Activated B cell treated with CpG ODN at 0.5 μM for 24 hours (primary cell): ENCODE measurements at regions not wholly inside any gene's neighbourhood (a gene's known extent, or its start where the extent isn't known, plus 50 kb on each side); places are given as distances from the start of the nearest gene placed in this dataset.

Source experiments
- ATAC-seq: fragments of 200-7000 bp; cut with Tn5 transposase; one replicate; pipeline ENCODE4 v1.10.0; 2021; ENCODE audit warnings: low read depth, mild to moderate bottlenecking, moderate library complexity
- CTCF ChIA-PET: fragments of 350-600 bp; sonication (Branson Sonifier 250); formaldehyde crosslinking; loops from one replicate; lab custom pipeline; 2021; ENCODE audit warnings: antibody characterized with exemption; lab: Charles Lee
- POLR2A ChIA-PET: fragments of 350-600 bp; sonication (Branson Sonifier 250); formaldehyde crosslinking; loops from one replicate; lab custom pipeline; 2021; ENCODE audit warnings: antibody characterized with exemption; lab: Charles Lee
- DNase-seq: peaks from one replicate; pipeline ENCODE4 v3.0.0; 2022
- H3K27ac Mint-ChIP-seq: one replicate; pipeline ENCODE4 v1.8.0; 2020; ENCODE audit warnings: mixed read lengths
- H3K27me3 Mint-ChIP-seq: one replicate; pipeline ENCODE4 v1.8.0; 2021; ENCODE audit warnings: mixed read lengths
- H3K36me3 Mint-ChIP-seq: one replicate; pipeline ENCODE4 v1.8.0; 2021; ENCODE audit warnings: low read depth, mixed read lengths
- H3K4me1 Mint-ChIP-seq: one replicate; pipeline ENCODE4 v1.8.0; 2021; ENCODE audit warnings: mixed read lengths
- H3K4me3 Mint-ChIP-seq: one replicate; pipeline ENCODE4 v1.8.0; 2020; ENCODE audit warnings: mild to moderate bottlenecking, mixed read lengths
- H3K9me3 Mint-ChIP-seq: one replicate; pipeline ENCODE4 v1.8.0; 2020; ENCODE audit warnings: mixed read lengths
- intact Hi-C: fragments of 100-400 bp; cut with micrococcal nuclease; formaldehyde crosslinking; loops from one replicate; pipeline ENCODE4 v1.15.1; 2024
- TF ChIP-seq, protein P1 (sequence below): fragments of 200-600 bp; IDR thresholded peaks from one replicate; pipeline ENCODE4 v1.8.0; 2022; ENCODE audit warnings: antibody characterized with exemption, mild to moderate bottlenecking

DNA sequence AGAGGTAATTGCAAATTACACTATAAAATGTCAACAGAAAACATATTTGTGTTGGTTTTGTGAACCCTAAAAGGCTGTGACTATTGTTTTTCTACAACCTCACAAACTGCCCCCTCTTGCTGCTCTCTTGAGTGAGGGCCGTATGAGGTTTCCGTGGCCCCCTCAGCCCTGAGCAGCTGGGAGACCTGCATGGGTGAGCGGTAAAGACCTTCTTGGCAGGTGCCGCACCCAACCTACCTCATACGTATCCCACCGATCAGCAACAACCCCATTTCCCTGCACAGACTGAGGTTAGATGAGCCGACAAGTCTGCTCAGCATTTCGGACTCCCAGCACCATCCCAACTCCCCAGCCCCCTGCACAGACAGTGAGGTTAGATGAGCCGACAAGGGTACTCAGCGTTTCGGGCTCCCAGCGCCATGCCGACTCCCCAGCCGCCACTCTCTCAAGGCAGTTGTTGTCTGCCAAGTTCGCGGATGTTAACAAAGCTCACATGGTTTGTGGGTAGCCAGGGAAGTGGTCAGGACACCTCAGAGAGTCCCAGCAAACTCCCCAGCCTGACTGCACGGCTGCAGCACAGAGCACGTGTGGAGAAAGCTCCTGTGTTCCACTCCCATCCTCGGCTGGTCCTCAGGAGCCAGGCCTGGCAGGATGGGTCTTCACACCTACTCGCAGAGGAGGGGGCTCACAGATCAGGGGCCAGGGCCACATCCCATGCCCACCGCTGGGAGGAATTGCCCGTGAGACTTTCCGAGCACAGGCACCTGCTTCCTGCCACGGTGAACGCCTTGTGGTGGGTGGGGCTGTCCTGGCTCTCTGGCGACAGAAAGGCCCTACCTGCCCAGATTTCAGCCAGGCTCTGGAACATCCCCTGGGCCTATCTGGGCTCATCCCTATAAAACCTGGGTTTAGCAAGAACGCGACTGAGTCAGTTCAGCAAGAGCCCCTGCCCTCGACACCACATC lies 502.9 kb downstream of the BRD1 start:
- peaks cover 5% of the 10 kb centered on the region for H3K9me3 Mint-ChIP-seq
- no peaks in the 10 kb centered on the region for H3K36me3 Mint-ChIP-seq
- CTCF ChIA-PET = no interaction called here
- DNase-seq = no peak
- no peak for ATAC-seq
- TF ChIP-seq, protein P1, sequence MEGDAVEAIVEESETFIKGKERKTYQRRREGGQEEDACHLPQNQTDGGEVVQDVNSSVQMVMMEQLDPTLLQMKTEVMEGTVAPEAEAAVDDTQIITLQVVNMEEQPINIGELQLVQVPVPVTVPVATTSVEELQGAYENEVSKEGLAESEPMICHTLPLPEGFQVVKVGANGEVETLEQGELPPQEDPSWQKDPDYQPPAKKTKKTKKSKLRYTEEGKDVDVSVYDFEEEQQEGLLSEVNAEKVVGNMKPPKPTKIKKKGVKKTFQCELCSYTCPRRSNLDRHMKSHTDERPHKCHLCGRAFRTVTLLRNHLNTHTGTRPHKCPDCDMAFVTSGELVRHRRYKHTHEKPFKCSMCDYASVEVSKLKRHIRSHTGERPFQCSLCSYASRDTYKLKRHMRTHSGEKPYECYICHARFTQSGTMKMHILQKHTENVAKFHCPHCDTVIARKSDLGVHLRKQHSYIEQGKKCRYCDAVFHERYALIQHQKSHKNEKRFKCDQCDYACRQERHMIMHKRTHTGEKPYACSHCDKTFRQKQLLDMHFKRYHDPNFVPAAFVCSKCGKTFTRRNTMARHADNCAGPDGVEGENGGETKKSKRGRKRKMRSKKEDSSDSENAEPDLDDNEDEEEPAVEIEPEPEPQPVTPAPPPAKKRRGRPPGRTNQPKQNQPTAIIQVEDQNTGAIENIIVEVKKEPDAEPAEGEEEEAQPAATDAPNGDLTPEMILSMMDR = no peak
- H3K4me3 Mint-ChIP-seq = no peak overlapping the region
- POLR2A ChIA-PET = no interaction called here
- peaks cover 6% of the 10 kb centered on the region for H3K27me3 Mint-ChIP-seq
- intact Hi-C loops = no loop called here
- H3K4me1 Mint-ChIP-seq = no peaks in the 10 kb centered on the region
- H3K27ac Mint-ChIP-seq = no peak overlapping the region

DNA sequence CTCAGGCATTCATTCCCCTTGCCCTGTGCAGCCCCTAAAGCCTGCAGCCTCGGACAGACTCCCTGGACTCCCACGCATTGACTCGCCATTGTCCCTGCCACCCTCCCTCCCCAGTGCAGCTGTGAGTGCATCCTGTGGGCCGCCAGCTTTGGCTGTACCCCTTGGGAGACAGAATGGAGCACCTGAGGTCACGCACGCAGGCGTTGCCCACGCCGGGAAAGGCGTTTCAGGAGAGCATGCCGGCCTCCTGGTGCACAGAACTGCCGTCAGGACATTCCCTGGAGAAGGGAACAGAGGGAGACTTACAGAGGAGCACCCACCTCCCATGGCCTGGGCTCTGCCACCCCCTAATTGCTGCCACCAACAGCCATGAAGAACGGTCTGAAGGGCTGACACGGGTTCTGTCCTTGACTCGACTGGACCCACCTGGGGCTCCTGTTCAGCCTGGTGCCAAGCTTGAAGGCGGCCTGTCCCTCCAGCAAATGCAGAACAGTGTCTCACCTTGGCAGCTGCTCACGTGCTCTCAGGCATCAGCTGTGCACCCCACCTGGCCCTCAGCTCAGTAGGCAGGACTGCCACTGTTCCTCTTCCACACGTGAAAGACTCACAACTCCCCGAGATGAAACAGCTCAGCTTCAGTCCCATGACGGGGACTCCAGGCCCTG lies 503.8 kb downstream of the BRD1 start:
- no peak overlapping the region for H3K4me3 Mint-ChIP-seq
- no peak overlapping the region for H3K27ac Mint-ChIP-seq
- ChIA-PET POLR2A (no interaction called here), CTCF (interaction anchor here (0.6 kb wide), 1 partner anchor 65 kb away, joined by 3 read pairs; no protein-coding TSS in a partner anchor)
- peaks cover 6% of the 10 kb centered on the region for H3K27me3 Mint-ChIP-seq
- DNase-seq (no peak), ATAC-seq (no peak)
- TF ChIP-seq, protein P1 = no peak
- H3K36me3 Mint-ChIP-seq = no peaks in the 10 kb centered on the region
- intact Hi-C loops = no loop called here
- H3K4me1 Mint-ChIP-seq = no peaks in the 10 kb centered on the region
- H3K9me3 Mint-ChIP-seq = peaks cover 5% of the 10 kb centered on the region

DNA sequence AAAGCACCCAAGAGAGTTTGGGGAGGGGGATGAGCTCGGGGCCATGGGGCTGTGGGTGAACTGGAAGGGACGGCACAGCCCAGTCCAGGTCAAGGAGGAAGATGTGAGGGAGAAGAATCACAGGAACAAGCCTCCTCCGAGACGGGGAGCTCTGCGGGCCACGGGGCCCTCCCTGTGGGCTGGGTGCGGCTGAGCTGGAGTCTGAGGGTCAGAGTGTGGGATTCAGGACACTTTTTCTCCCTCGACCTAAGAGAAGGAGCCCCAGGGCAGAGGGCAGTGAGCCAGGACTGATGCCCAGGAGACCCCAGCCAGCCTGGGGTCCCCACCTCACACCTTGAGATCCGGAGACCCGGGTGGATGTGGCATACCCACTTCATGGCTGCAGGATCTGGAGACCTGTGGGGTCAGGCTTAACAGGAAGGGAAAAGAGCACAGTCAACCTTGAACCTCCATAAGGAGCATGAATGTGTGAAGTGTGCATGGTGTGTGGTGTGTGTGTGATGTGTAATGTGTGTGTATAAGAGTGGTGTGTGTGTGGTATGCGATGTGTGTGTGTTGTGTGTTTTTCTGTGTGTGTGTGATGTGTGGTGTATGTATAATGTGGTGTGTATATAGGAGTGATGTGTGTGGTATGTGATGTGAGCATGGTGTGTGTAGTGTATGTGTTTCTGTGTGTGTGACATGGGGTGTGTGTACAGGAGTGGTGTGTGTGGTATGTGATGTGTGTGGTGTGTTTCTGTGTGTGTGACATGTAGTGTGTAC lies 504.6 kb downstream of the BRD1 start:
- DNase-seq (no peak), ATAC-seq (no peak)
- peaks cover 6% of the 10 kb centered on the region for H3K27me3 Mint-ChIP-seq
- H3K4me3 Mint-ChIP-seq = no peak overlapping the region
- ChIA-PET CTCF (no interaction called here), POLR2A (no interaction called here)
- TF ChIP-seq, protein P1 = no peak
- no peak overlapping the region for H3K27ac Mint-ChIP-seq
- intact Hi-C loops = no loop called here
- H3K4me1 Mint-ChIP-seq = no peaks in the 10 kb centered on the region
- H3K9me3 Mint-ChIP-seq = peaks cover 5% of the 10 kb centered on the region
- H3K36me3 Mint-ChIP-seq = no peaks in the 10 kb centered on the region

DNA sequence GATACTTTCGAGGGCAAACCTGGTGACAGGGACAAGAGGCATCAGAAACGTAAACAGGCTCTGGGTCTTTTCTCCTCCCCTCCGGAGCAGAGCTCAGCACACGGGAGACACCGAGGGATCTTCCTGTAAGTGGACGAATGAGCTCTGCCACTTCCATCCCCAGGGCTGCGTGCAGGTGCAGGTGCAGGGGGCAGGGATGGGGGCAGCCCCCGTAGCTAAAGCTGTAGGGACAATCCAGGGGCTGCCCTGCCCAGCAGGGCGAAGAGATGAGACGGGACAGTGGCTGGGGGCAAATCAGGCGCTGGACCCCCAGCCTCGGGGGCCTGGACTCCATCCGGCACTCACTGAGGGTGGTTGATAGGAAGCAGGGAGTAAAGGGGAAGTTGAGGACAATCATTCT lies 505.4 kb downstream of the BRD1 start:
- Mint-ChIP-seq H3K27ac (no peak overlapping the region), H3K36me3 (no peaks in the 10 kb centered on the region), H3K9me3 (peaks cover 3% of the 10 kb centered on the region), H3K4me1 (no peaks in the 10 kb centered on the region), H3K4me3 (no peak overlapping the region), H3K27me3 (peaks cover 6% of the 10 kb centered on the region)
- TF ChIP-seq, protein P1 = no peak
- intact Hi-C loops = no loop called here
- CTCF ChIA-PET = no interaction called here
- DNase-seq (no peak), ATAC-seq (no peak)
- POLR2A ChIA-PET = no interaction called here
